ENCODE measurements at regions not wholly inside any gene's neighbourhood (a gene's known extent, or its start where the extent isn't known, plus 50 kb on each side); places are given as distances from the start of the nearest gene placed in this dataset.

DNA sequence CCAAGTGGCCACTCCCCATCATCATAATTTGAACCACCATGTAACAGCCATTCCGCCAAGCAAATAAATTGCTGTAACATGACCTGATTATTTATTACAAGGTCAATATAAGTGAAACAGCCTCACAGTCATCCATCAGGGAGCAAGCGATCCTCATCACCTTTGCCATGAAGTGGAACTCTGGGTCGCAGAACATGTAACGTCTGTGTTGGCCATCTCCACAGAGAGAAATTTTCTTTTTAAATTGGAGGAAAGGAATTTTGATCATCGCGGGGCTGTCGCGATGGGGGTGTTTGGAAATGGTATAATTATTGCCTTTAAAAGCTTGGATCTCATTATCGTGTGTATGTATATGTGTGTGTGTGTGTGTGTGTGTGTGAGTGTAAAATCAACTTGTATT lies 90.2 kb downstream of the SHOX start:
- no peak for TF ChIP-seq POLR2A (IDR thresholded peaks at IDR 0.05)
- TF ChIP-seq, protein P1, sequence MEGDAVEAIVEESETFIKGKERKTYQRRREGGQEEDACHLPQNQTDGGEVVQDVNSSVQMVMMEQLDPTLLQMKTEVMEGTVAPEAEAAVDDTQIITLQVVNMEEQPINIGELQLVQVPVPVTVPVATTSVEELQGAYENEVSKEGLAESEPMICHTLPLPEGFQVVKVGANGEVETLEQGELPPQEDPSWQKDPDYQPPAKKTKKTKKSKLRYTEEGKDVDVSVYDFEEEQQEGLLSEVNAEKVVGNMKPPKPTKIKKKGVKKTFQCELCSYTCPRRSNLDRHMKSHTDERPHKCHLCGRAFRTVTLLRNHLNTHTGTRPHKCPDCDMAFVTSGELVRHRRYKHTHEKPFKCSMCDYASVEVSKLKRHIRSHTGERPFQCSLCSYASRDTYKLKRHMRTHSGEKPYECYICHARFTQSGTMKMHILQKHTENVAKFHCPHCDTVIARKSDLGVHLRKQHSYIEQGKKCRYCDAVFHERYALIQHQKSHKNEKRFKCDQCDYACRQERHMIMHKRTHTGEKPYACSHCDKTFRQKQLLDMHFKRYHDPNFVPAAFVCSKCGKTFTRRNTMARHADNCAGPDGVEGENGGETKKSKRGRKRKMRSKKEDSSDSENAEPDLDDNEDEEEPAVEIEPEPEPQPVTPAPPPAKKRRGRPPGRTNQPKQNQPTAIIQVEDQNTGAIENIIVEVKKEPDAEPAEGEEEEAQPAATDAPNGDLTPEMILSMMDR (IDR thresholded peaks at IDR 0.05): no peak

All from adrenal gland (tissue), 5 donors.